ENCODE measurements at regions not wholly inside any gene's neighbourhood (a gene's known extent, or its start where the extent isn't known, plus 50 kb on each side); places are given as distances from the start of the nearest gene placed in this dataset.
"Not testable (repeated sequence)": the region's sequence is repeated elsewhere in the genome, so short reads cannot be mapped to it uniquely, and the experiment has no call there.

GRCh38 chr17:45646288-45646988 is 137.7 kb upstream of the CRHR1 start:
- DNase-seq (ENCODE audit: low read depth) = no peak

GRCh38 chr17:45648642-45649041 is 135.5 kb upstream of the CRHR1 start:
- no peak for DNase-seq (ENCODE audit: low read depth)

GRCh38 chr17:45649796-45650195 is 134.3 kb upstream of the CRHR1 start:
- DNase-seq (ENCODE audit: low read depth) = no peak

- peak; percentile 20 for DNase-seq (ENCODE audit: low read depth)
Observed at GRCh38 chr17:45650561-45650960, 133.6 kb upstream of the CRHR1 start.

GRCh38 chr17:45651145-45651709 is 132.9 kb upstream of the CRHR1 start:
- no peak for DNase-seq (ENCODE audit: low read depth)

- DNase-seq (ENCODE audit: low read depth) = no peak
Observed at GRCh38 chr17:45653616-45654015, 130.5 kb upstream of the CRHR1 start.

- no peak for DNase-seq (ENCODE audit: low read depth)
Observed at GRCh38 chr17:45656527-45657181, 127.5 kb upstream of the CRHR1 start.

- DNase-seq (ENCODE audit: low read depth) = no peak
Observed at GRCh38 chr17:45660474-45660873, 123.6 kb upstream of the CRHR1 start.

- no peak for DNase-seq (ENCODE audit: low read depth)
Observed at GRCh38 chr17:45662432-45662831, 121.7 kb upstream of the CRHR1 start.

- DNase-seq (ENCODE audit: low read depth) = no peak
Observed at GRCh38 chr17:45663772-45664171, 120.3 kb upstream of the CRHR1 start.

GRCh38 chr17:45664921-45665320 is 119.2 kb upstream of the CRHR1 start:
- no peak for DNase-seq (ENCODE audit: low read depth)

- DNase-seq (ENCODE audit: low read depth) = no peak
Observed at GRCh38 chr17:45666046-45666600, 118.0 kb upstream of the CRHR1 start.

GRCh38 chr17:45666641-45667040 is 117.5 kb upstream of the CRHR1 start:
- no peak for DNase-seq (ENCODE audit: low read depth)

GRCh38 chr17:45667591-45668171 is 116.4 kb upstream of the CRHR1 start:
- DNase-seq (ENCODE audit: low read depth) = no peak

- no peak for DNase-seq (ENCODE audit: low read depth)
Observed at GRCh38 chr17:45668316-45668715, 115.8 kb upstream of the CRHR1 start.

- no peak for DNase-seq (ENCODE audit: low read depth)
Observed at GRCh38 chr17:45672301-45672700, 111.8 kb upstream of the CRHR1 start.

- DNase-seq (ENCODE audit: low read depth) = no peak
Observed at GRCh38 chr17:45672792-45673191, 111.3 kb upstream of the CRHR1 start.

- not testable (repeated sequence) for DNase-seq (ENCODE audit: low read depth)
Observed at GRCh38 chr17:45673759-45674158, 110.4 kb upstream of the CRHR1 start.

- DNase-seq (ENCODE audit: low read depth) = no peak
Observed at GRCh38 chr17:45675012-45675411, 109.1 kb upstream of the CRHR1 start.

- no peak for DNase-seq (ENCODE audit: low read depth)
Observed at GRCh38 chr17:45675892-45676291, 108.2 kb upstream of the CRHR1 start.

GRCh38 chr17:45676695-45677094 is 107.4 kb upstream of the CRHR1 start:
- DNase-seq (ENCODE audit: low read depth) = no peak

GRCh38 chr17:45677770-45678169 is 106.3 kb upstream of the CRHR1 start:
- DNase-seq (ENCODE audit: low read depth) = peak; percentile 52

GRCh38 chr17:45679426-45679825 is 104.7 kb upstream of the CRHR1 start:
- DNase-seq (ENCODE audit: low read depth) = no peak

Measured in Daoy (cell line).